Thyroid gland (tissue), 4 donors: ENCODE measurements at regions not wholly inside any gene's neighbourhood (a gene's known extent, or its start where the extent isn't known, plus 50 kb on each side); places are given as distances from the start of the nearest gene placed in this dataset.
"Not testable (repeated sequence)": the region's sequence is repeated elsewhere in the genome, so short reads cannot be mapped to it uniquely, and the experiment has no call there.

ENCODE experiments used
- POLR2A ChIP-seq, 2 donors: fragments of 450-650 bp; IDR thresholded peaks; one replicate each; pipeline ENCODE4 v1.6.1; 2017; ENCODE audit warnings: antibody characterized with exemption in 2 of 2, mild to moderate bottlenecking in 2 of 2, moderate library complexity in 1 of 2
- TF ChIP-seq, protein P1 (sequence below), 6 experiments: fragments of 200-600 bp in 3 of 6; fragments of 450-650 bp in 3 of 6; sonication (generic) in 3 of 6; IDR thresholded peaks; one replicate each; pipeline ENCODE4 v1.5.1; 2016 to 2019; ENCODE audit warnings: antibody characterized with exemption in 6 of 6, mild to moderate bottlenecking in 2 of 6, inconsistent platforms in 1 of 6, moderate library complexity in 1 of 6

DNA sequence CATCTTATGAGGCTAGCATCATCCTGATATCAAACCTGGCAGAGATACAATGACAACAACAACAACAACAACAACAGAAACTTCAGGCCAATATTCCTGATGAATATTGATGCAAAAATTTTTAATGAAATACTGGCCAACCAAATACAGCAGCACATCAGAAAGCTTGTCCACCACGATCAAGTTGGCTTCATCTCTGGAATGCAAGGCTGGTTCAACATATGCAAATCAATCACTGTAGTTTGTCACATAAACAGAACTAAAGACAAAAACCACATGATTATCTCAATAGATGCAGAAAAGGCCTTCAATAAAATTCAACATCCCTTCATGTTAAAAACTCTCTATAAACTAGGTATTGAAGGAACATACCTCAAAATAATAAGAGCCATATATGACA, 397.3 kb downstream of the RAP2B start:
- TF ChIP-seq POLR2A (IDR thresholded peaks at IDR 0.05), result not testable (repeated sequence)
- TF ChIP-seq, protein P1, sequence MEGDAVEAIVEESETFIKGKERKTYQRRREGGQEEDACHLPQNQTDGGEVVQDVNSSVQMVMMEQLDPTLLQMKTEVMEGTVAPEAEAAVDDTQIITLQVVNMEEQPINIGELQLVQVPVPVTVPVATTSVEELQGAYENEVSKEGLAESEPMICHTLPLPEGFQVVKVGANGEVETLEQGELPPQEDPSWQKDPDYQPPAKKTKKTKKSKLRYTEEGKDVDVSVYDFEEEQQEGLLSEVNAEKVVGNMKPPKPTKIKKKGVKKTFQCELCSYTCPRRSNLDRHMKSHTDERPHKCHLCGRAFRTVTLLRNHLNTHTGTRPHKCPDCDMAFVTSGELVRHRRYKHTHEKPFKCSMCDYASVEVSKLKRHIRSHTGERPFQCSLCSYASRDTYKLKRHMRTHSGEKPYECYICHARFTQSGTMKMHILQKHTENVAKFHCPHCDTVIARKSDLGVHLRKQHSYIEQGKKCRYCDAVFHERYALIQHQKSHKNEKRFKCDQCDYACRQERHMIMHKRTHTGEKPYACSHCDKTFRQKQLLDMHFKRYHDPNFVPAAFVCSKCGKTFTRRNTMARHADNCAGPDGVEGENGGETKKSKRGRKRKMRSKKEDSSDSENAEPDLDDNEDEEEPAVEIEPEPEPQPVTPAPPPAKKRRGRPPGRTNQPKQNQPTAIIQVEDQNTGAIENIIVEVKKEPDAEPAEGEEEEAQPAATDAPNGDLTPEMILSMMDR (IDR thresholded peaks at IDR 0.05), result not testable (repeated sequence)
